ENCODE measurements at regions not wholly inside any gene's neighbourhood (a gene's known extent, or its start where the extent isn't known, plus 50 kb on each side); places are given as distances from the start of the nearest gene placed in this dataset.

- TF ChIP-seq POLR2A (IDR thresholded peaks at IDR 0.05; ENCODE audit: low read depth, low read length): no peak
- TF ChIP-seq POLR2AphosphoS5 (IDR thresholded peaks at IDR 0.05; ENCODE audit: low read depth, low read length): no peak
- TF ChIP-seq TAF1 (IDR thresholded peaks at IDR 0.05; ENCODE audit: low read depth, low read length): no peak
- no peak for TF ChIP-seq SPI1 (IDR thresholded peaks at IDR 0.05; ENCODE audit: low read depth, low read length)
- TF ChIP-seq POU2F2 (IDR thresholded peaks at IDR 0.05; ENCODE audit: low read depth, low read length): no peak
- TF ChIP-seq PAX5 (IDR thresholded peaks at IDR 0.05; ENCODE audit: insufficient read depth, low read length, severe bottlenecking): no peak
These were observed 775.0 kb downstream of the SQOR start for GRCh38 chr15:46409841-46410301.
